IMR-90 (cell line): ENCODE measurements at regions not wholly inside any gene's neighbourhood (a gene's known extent, or its start where the extent isn't known, plus 50 kb on each side); places are given as distances from the start of the nearest gene placed in this dataset.

Source experiments
- CEBPB ChIP-seq: IDR thresholded peaks from 2 replicates; pipeline ENCODE4 v1.6.1; 2012; ENCODE audit warnings: low read depth, low read length, improper control_type of control experiment
- CHD1 ChIP-seq: IDR thresholded peaks from 2 replicates; pipeline ENCODE4 v1.6.1; 2012; ENCODE audit warnings: low read depth, low read length, improper control_type of control experiment
- FOS ChIP-seq: fragments of 150-350 bp; IDR thresholded peaks from 2 replicates; pipeline ENCODE4 v1.6.1; 2016; ENCODE audit warnings: low read depth, low read length
- MAFK ChIP-seq: IDR thresholded peaks from 2 replicates; pipeline ENCODE4 v1.6.1; 2012; ENCODE audit warnings: low read depth, low read length, improper control_type of control experiment
- MXI1 ChIP-seq: IDR thresholded peaks from 2 replicates; pipeline ENCODE4 v1.6.1; 2012; ENCODE audit warnings: low read depth, mild to moderate bottlenecking, low read length, moderate library complexity, borderline replicate concordance
- POLR2A ChIP-seq: IDR thresholded peaks from 2 replicates; pipeline ENCODE4 v1.6.1; 2012; ENCODE audit warnings: mild to moderate bottlenecking, low read depth, low read length
- RAD21 ChIP-seq: IDR thresholded peaks from 2 replicates; pipeline ENCODE4 v1.6.1; 2012; ENCODE audit warnings: low read length, improper control_type of control experiment
- RFX5 ChIP-seq: IDR thresholded peaks from 2 replicates; pipeline ENCODE4 v1.8.0; 2012; ENCODE audit warnings: low read depth, mild to moderate bottlenecking, low read length, moderate library complexity
- TF ChIP-seq, protein P1 (sequence below): conservative IDR thresholded peaks from 2 replicates; pipeline ENCODE4 v1.5.1; 2012; ENCODE audit warnings: mild to moderate bottlenecking, low read depth, low read length, improper control_type of control experiment
- TF ChIP-seq, protein P2 (sequence below): fragments of 150-350 bp; IDR thresholded peaks from 2 replicates; pipeline ENCODE4 v1.6.1; 2017; ENCODE audit warnings: mild to moderate bottlenecking, antibody characterized with exemption, low read length, low read depth
- TF ChIP-seq, protein P3 (sequence below): fragments of 150-350 bp; IDR thresholded peaks from 2 replicates; pipeline ENCODE4 v1.6.1; 2016; ENCODE audit warnings: low read depth, mild to moderate bottlenecking, low read length, moderate library complexity, borderline replicate concordance

DNA sequence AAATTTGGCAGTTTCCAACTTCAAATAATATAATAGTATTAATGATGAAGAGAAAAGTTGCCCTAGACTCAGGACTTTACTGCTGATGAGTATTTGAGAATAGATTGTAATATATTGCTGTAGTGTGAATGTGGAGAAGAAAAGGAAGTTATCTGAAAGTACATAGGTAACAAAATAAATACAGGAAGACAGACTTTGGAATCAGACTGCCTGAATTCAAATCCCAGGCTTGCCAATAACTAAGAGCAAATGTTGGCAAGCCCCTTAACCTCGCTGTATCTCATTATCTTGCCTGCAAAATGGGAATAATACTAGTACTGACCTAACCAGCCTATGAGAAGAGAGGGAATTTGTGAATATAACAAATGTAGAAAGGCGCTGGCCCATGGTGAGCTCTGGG, 765.2 kb upstream of the ID2 start:
- TF ChIP-seq, protein P1, sequence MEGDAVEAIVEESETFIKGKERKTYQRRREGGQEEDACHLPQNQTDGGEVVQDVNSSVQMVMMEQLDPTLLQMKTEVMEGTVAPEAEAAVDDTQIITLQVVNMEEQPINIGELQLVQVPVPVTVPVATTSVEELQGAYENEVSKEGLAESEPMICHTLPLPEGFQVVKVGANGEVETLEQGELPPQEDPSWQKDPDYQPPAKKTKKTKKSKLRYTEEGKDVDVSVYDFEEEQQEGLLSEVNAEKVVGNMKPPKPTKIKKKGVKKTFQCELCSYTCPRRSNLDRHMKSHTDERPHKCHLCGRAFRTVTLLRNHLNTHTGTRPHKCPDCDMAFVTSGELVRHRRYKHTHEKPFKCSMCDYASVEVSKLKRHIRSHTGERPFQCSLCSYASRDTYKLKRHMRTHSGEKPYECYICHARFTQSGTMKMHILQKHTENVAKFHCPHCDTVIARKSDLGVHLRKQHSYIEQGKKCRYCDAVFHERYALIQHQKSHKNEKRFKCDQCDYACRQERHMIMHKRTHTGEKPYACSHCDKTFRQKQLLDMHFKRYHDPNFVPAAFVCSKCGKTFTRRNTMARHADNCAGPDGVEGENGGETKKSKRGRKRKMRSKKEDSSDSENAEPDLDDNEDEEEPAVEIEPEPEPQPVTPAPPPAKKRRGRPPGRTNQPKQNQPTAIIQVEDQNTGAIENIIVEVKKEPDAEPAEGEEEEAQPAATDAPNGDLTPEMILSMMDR = no peak
- no peak for TF ChIP-seq MXI1
- TF ChIP-seq POLR2A = no peak
- TF ChIP-seq, protein P2, sequence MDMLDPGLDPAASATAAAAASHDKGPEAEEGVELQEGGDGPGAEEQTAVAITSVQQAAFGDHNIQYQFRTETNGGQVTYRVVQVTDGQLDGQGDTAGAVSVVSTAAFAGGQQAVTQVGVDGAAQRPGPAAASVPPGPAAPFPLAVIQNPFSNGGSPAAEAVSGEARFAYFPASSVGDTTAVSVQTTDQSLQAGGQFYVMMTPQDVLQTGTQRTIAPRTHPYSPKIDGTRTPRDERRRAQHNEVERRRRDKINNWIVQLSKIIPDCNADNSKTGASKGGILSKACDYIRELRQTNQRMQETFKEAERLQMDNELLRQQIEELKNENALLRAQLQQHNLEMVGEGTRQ = no peak
- TF ChIP-seq RFX5 = no peak
- TF ChIP-seq RAD21 = no peak
- no peak for TF ChIP-seq MAFK
- no peak for TF ChIP-seq FOS
- TF ChIP-seq CEBPB = no peak
- TF ChIP-seq CHD1 = no peak
- TF ChIP-seq, protein P3, sequence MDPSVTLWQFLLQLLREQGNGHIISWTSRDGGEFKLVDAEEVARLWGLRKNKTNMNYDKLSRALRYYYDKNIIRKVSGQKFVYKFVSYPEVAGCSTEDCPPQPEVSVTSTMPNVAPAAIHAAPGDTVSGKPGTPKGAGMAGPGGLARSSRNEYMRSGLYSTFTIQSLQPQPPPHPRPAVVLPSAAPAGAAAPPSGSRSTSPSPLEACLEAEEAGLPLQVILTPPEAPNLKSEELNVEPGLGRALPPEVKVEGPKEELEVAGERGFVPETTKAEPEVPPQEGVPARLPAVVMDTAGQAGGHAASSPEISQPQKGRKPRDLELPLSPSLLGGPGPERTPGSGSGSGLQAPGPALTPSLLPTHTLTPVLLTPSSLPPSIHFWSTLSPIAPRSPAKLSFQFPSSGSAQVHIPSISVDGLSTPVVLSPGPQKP = no peak
